D721Med (cell line): ENCODE measurements at regions not wholly inside any gene's neighbourhood (a gene's known extent, or its start where the extent isn't known, plus 50 kb on each side); places are given as distances from the start of the nearest gene placed in this dataset.
"Not testable (repeated sequence)": the region's sequence is repeated elsewhere in the genome, so short reads cannot be mapped to it uniquely, and the experiment has no call there.

Experiments used
- DNase-seq: peaks from one replicate; pipeline ENCODE4 v3.0.0; 2011; ENCODE audit warnings: low spot score; ENCODE audit not compliant: insufficient read length
- FAIRE-seq: peaks from 2 replicates; lab custom pipeline; 2011; peaks lifted over from hg19 to GRCh38; lab: Jason Lieb, UNC
- CTCF ChIP-seq: IDR thresholded peaks from 2 replicates; pipeline ENCODE4 v1.5.1; 2012; ENCODE audit warnings: mild to moderate bottlenecking, control low read depth; ENCODE audit not compliant: insufficient read depth; ENCODE audit errors: missing control alignments

GRCh38 chr3:74978684-74979083 is 364.2 kb upstream of the CNTN3 start:
- TF ChIP-seq CTCF: no peak
- DNase-seq (no peak), FAIRE-seq (no peak)

- FAIRE-seq: not testable (repeated sequence)
These were observed 370.8 kb upstream of the CNTN3 start for GRCh38 chr3:74985028-74985904.

GRCh38 chr3:74988095-74988494 is 373.6 kb upstream of the CNTN3 start:
- FAIRE-seq (no peak), DNase-seq (no peak)
- TF ChIP-seq CTCF: no peak

More at GRCh38 chr3:74985028-74985904, 370.8 kb upstream of the CNTN3 start:
- not testable (repeated sequence) for DNase-seq

GRCh38 chr3:74992898-74993297 is 378.4 kb upstream of the CNTN3 start:
- TF ChIP-seq CTCF: no peak
- FAIRE-seq: no peak
- DNase-seq: no peak

- TF ChIP-seq CTCF: peak; percentile 59
- no peak for DNase-seq
- peak; percentile 35 for FAIRE-seq
These were observed 386.9 kb upstream of the CNTN3 start for GRCh38 chr3:75001330-75001729.

- FAIRE-seq (peak; percentile 38), DNase-seq (no peak)
- no peak for TF ChIP-seq CTCF
These were observed 398.4 kb upstream of the CNTN3 start for GRCh38 chr3:75012791-75013331.

GRCh38 chr3:75014008-75014407 is 399.5 kb upstream of the CNTN3 start:
- no peak for FAIRE-seq
- TF ChIP-seq CTCF: no peak
- DNase-seq: no peak
